NCI-H1105 treated with DMSO at 0.1 percent for 48 hours (cell line): ENCODE measurements at regions not wholly inside any gene's neighbourhood (a gene's known extent, or its start where the extent isn't known, plus 50 kb on each side); places are given as distances from the start of the nearest gene placed in this dataset.

Experiments used
- DNase-seq: peaks from one replicate; lab custom pipeline; 2025; lab: John Stamatoyannopoulos, UW

- DNase-seq = no peak
Observed at GRCh38 chr15:101551696-101552591, 62.4 kb upstream of the PCSK6 start.

- no peak for DNase-seq
Observed at GRCh38 chr15:101550124-101550523, 60.6 kb upstream of the PCSK6 start.

GRCh38 chr15:101549647-101550046 is 60.1 kb upstream of the PCSK6 start:
- DNase-seq = no peak

- DNase-seq = no peak
Observed at GRCh38 chr15:101547737-101548136, 58.2 kb upstream of the PCSK6 start.

GRCh38 chr15:101545548-101546505 is 56.3 kb upstream of the PCSK6 start:
- DNase-seq = no peak

- DNase-seq = no peak
Observed at GRCh38 chr15:101544613-101544945, 55.1 kb upstream of the PCSK6 start.

GRCh38 chr15:101543926-101544612 is 54.6 kb upstream of the PCSK6 start:
- DNase-seq = no peak

- no peak for DNase-seq
Observed at GRCh38 chr15:101543431-101543830, 53.9 kb upstream of the PCSK6 start.

- DNase-seq = no peak
Observed at GRCh38 chr15:101543026-101543390, 53.5 kb upstream of the PCSK6 start.

GRCh38 chr15:101542306-101543025 is 53.0 kb upstream of the PCSK6 start:
- DNase-seq = no peak

GRCh38 chr15:101541501-101542292 is 52.2 kb upstream of the PCSK6 start:
- no peak for DNase-seq

GRCh38 chr15:101540480-101541239 is 51.2 kb upstream of the PCSK6 start:
- DNase-seq = no peak

- DNase-seq = no peak
Observed at GRCh38 chr15:101539930-101540329, 50.4 kb upstream of the PCSK6 start.

GRCh38 chr15:101539492-101539891 is 50.0 kb upstream of the PCSK6 start:
- no peak for DNase-seq
